ENCODE measurements at regions not wholly inside any gene's neighbourhood (a gene's known extent, or its start where the extent isn't known, plus 50 kb on each side); places are given as distances from the start of the nearest gene placed in this dataset.

DNA sequence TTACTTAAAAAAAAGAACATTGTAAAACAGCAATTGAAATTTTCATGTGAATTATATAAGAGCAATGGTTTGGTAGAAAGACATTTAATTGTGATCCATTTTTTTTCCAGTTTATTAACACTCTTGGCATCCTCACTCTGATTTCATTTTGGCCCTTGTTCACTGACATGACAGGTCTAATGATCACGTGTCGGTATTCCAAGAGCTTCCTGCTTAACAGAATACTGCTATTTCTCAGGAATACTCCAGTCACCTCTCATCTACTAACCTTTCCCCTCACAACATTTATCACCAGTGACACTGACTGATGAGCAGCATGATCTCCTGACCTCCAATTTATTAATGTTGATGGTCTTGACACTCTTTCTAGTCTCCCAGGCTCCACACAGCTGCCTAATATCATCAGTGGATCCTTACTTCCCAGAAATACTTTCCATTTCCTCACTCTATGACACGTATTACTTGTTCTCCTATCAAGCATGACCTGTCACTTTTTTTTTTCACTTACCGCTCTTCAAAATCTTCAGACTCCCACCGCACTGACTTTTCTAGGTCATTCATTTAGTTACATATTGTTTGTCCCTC is 847.8 kb upstream of the SLIT2 start:
- no peak for DNase-seq (ENCODE audit: low spot score)

DNA sequence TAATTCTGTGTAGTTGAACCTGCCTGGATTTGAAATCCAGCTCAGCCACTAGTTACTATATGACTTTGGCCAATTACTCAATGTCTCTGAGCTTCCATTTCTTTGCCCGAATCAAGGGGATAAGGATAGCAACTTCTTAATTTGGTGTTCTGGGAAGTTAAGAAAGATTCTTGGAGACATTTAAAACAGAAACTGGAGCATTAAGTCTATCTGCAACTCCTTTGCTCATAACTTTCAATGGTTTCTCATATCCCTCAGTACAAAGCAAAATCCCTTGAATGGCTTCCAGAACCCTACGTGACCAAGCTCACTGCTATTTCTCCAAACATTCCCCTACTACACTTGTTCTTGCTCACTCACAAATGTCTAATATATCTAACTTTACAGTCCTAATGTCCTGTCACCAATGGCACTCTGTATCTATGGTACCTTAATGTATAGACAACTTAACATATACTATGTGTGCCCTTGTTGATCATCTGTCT is 849.1 kb upstream of the SLIT2 start:
- peak; percentile 17 for DNase-seq (ENCODE audit: low spot score)

GRCh38 chr4:19401301-19402080 is 850.2 kb upstream of the SLIT2 start:
- no peak for DNase-seq (ENCODE audit: low spot score)

DNA sequence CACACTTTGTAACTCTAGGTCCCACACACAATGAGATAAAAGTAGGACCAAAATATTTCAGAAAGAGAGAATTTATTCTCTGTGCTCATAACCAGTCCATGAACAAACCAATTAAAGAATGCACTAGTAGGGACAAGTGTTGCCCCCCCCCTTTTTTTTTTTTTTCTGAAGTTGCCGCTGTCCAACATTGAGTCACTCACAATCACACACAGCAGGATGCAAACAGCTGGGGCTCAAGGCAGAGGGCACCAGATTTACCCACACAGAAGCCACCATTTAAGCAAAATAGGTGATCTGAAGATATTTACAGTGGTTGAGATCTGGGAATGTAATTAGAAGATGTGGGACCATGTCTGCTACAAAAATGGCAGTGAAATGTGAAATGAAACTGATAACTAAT is 850.9 kb upstream of the SLIT2 start:
- DNase-seq (ENCODE audit: low spot score): no peak

DNA sequence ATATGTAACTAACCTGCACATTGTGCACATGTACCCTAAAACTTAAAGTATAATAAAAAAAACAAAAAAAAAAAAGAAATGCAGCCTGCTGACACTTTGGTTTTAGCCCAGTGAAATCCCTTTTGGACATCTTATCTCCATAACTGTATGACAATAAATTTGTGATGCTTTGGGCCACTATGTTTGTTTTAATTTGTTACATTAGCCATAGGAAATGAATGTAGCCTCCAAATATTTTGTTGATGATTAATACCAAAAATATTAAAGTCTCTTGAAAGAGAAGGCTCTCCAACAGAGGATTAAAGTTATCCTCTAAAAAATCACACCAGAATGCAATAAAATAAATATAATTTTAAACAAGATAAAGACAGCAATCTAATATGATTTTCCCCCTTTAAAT is 852.7 kb upstream of the SLIT2 start:
- DNase-seq (ENCODE audit: low spot score): peak; percentile 38

- DNase-seq (ENCODE audit: low spot score): peak; percentile 10
Measured at GRCh38 chr4:19386786-19387185, 864.9 kb upstream of the SLIT2 start.

GRCh38 chr4:19382993-19383756 is 868.5 kb upstream of the SLIT2 start:
- DNase-seq (ENCODE audit: low spot score): peak; percentile 31

DNA sequence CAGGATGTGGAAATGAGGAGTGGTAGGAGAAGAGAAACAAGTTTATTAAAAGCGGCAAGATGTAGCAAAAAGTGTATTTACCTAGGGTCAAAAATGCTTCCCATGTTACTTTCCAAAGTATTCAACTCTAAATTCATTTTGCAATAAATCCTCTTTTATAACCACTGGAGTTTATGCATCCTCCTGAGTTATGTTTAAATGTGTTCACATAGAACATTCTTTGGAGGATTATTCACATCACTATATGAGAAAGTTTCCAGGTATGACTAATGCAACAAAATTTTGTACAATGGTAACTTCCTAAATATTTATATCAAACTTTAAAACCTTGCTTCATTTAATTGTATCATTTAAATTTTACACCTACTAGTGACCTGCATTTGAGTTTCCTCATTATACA is 870.6 kb upstream of the SLIT2 start:
- peak; percentile 43 for DNase-seq (ENCODE audit: low spot score)

- DNase-seq (ENCODE audit: low spot score): no peak
Measured at GRCh38 chr4:19380600-19380999, 871.1 kb upstream of the SLIT2 start.

DNA sequence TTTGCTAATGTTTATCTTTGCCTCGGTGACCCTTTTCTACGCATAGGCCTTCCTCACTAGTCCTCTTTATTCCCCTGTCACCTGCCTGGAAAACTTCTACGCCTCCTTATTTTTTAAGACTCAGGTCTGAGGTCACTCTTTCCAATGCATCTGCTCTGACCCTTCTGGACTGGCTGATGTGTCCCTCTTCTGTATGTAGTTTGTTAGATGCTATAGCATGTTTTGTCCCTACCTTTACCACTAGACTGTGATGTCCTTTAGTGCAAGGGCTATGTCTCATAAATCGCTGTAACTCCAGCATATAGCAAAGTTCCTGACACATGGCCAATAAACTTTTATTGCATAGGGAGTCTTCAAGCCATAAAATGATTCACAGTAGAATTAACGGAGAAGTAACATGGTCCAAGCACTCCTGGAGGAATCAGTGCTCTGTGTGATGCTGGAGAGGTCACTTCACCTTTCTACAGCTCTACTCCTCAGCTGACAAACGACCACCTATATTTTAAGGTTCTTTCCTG is 872.5 kb upstream of the SLIT2 start:
- DNase-seq (ENCODE audit: low spot score): no peak

DNA sequence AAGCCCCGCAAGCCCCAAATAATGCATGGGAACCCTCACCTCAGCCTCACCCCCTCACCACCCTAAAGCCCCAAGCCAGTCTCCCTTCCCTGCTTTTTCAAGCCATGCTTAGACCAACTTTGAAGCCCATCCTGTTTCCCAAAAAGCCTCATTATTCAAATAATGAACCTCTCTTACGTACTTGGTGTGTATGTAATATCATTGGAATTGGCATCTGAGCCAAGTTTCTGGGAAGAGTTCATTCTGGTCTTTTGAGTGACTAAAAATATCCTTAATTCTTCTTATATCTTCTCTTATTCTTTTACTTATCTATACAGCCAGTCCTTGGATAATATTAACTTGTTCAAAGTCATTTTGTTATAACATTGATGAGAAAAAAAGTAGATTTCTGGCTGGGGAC is 875.8 kb upstream of the SLIT2 start:
- no peak for DNase-seq (ENCODE audit: low spot score)

DNA sequence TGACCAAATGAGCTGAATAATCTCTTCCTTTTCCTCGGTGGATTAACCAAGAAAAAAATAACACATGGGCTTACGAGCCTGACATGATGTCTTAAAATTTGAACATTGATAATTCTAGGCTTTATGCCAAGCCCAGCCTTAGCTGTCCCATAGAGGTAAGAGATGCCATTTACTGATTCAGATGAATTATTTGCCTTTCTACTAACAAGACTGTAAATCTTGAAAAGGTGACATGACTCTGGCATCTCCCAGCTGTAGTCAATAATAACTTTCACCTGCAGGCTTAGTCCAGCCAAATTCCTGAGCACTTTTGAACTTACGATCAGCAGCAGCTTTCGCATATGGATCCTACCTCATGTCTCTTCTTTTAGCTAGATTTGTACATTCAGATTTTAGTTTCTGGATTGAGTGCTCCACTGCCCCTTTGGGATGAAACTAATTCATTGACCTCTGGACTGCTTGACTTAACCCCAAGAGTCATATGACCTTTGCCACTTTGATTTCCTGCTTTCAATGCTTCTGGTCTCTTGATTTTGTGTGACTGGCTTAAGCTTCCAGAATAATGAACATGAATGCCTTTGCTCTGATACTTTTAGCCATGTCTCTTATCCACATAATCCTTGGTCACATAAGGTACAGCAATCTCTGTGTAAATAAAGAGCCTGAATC is 876.4 kb upstream of the SLIT2 start:
- DNase-seq (ENCODE audit: low spot score): no peak

DNA sequence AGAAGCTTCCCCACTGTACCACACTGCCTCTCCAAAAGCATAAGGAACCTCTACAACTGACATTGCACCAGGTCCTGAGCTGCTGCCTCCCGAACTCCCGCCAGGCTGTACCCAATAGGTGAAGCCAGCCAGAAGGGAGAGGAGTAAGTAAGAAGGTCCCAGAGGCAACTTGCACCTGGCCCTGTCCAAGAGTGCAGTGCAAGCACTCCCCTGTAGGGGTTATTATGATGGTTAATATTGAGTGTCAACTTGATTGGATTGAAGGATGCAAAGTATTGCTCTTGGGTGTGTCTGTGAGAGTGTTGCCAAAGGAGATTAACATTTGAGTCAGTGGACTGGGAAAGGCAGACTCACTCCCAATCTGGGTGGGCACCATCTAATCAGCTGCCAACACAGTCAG is 879.3 kb upstream of the SLIT2 start:
- no peak for DNase-seq (ENCODE audit: low spot score)

GRCh38 chr4:19368800-19369199 is 882.9 kb upstream of the SLIT2 start:
- DNase-seq (ENCODE audit: low spot score): no peak

GRCh38 chr4:19366916-19367315 is 884.8 kb upstream of the SLIT2 start:
- DNase-seq (ENCODE audit: low spot score): no peak

GRCh38 chr4:19358015-19358414 is 893.7 kb upstream of the SLIT2 start:
- DNase-seq (ENCODE audit: low spot score): no peak

DNA sequence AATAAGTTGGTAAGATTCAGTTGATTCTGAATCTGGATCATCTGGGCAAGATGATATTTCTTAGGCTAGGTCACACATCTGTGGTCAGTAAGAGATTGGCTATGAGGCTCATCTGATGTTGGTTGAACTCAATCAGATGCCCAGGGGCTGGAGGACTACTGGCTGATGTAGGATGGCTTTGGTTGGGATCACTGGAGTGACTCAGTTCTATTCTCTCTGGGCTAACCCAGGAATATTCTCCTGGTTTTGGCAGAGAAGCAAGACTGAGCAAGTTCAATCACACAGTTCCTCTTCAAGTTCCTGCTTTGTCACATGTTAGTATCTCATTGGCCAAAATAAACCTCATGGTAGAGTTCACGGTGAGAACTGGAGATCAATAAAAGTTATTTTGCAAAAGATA is 902.3 kb upstream of the SLIT2 start:
- peak; percentile 5 for DNase-seq (ENCODE audit: low spot score)

GRCh38 chr4:19348746-19349145 is 903.0 kb upstream of the SLIT2 start:
- DNase-seq (ENCODE audit: low spot score): peak; percentile 16

GRCh38 chr4:19346636-19347035 is 905.1 kb upstream of the SLIT2 start:
- no peak for DNase-seq (ENCODE audit: low spot score)

- peak; percentile 6 for DNase-seq (ENCODE audit: low spot score)
Measured at GRCh38 chr4:19329631-19330030, 922.1 kb upstream of the SLIT2 start.

- no peak for DNase-seq (ENCODE audit: low spot score)
Measured at GRCh38 chr4:19329077-19329476, 922.6 kb upstream of the SLIT2 start.

GRCh38 chr4:19327364-19327763 is 924.3 kb upstream of the SLIT2 start:
- DNase-seq (ENCODE audit: low spot score): no peak
